Activated T-helper 1 cell treated with anti-CD3 and anti-CD28 coated beads, Interleukin-2, amount 50 U/mL, for 16 hours (primary cell): ENCODE measurements at regions not wholly inside any gene's neighbourhood (a gene's known extent, or its start where the extent isn't known, plus 50 kb on each side); places are given as distances from the start of the nearest gene placed in this dataset.
"Not testable (repeated sequence)": the region's sequence is repeated elsewhere in the genome, so short reads cannot be mapped to it uniquely, and the experiment has no call there.

ENCODE experiments used
- DNase-seq, 2 donors: peaks; one replicate each; pipeline ENCODE4 v3.0.0-alpha.2; 2020; ENCODE audit warnings: low read depth in 1 of 2, low spot score in 1 of 2

- no peak for DNase-seq
Observed at GRCh38 chr3:150133293-150133692, 162.6 kb upstream of the PFN2 start.

- no peak for DNase-seq
Observed at GRCh38 chr3:150132101-150132749, 161.5 kb upstream of the PFN2 start.

DNA sequence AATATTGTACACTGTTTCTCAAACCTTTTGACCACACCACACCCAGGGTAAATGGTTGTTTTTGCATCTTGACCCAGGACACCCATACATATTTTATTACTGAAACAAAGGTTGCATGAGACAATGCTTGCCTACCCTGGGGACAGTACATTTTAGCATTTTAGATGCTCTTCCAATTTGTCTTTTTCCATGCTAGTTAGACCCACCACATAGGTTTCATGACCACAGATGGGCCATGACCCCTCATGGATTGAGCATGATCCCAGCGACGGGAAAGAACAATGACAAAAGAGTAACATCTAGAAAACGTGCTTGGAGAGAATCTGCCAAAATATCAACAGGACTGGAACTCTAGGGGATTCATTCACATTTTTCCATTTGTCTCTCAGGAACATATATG, 161.0 kb upstream of the PFN2 start:
- DNase-seq, result no peak

GRCh38 chr3:150130404-150131100, 159.9 kb upstream of the PFN2 start:
- no peak for DNase-seq

- DNase-seq, result no peak
Observed at GRCh38 chr3:150129166-150129565, 158.5 kb upstream of the PFN2 start.

- no peak for DNase-seq
Observed at GRCh38 chr3:150128126-150128525, 157.4 kb upstream of the PFN2 start.

DNA sequence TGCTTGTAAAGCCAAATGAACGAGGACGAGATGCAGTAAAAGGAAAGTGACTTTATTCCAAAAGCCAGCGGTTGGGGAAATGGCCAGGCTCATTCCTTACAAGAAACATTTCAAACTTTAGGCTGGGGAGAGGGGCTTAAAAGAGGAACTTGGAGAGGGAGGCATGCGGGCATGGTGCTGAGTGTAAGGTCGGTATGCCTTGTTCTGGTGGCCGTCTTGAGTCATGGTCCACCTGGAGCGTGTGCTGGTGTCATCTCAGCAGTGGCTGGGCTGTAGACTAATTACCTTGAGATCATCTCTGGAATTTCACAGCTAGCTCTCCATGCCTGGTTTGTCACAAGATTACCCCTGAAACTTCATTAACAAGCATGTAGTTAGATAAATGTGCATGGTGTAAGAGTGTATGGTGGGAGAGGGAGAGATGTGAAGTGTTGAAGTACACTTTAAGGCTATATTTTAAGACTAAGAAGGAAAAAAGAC, 156.4 kb upstream of the PFN2 start:
- no peak for DNase-seq

- no peak for DNase-seq
Observed at GRCh38 chr3:150124142-150124541, 153.4 kb upstream of the PFN2 start.

DNA sequence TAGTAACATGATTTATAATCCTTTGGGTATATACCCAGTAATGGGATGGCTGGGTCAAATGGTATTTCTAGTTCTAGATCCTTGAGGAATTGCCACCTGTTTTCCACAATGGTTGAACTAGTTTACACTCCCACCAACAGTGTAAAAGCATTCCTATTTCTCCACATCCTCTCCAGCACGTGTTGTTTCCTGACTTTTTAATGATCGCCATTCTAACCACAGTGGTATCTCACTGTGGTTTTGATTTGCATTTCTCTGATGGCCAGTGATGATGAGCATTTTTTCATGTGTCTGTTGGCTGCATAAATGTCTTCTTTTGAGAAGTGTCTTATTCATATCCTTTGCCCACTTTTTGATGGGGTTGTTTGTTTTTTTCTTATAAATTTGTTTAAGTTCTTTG, 152.6 kb upstream of the PFN2 start:
- not testable (repeated sequence) for DNase-seq

DNA sequence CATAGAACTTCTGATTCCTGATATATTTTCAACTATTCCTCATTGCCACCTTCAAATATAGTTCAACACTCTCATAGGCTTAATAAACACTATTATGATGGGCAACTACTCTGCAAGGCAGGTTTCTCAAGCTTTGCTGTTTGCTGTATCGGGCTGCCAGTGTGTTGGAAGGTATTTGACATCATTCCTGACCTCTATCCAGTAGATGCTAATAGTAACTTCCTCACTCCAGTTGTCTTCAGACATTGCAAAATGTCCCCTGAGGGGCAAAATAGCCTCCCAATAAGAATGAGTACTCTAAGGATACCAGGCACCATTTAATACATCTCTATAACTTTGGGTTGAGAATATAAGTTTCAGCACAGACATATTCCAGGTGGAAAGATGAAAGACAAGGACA, 147.5 kb upstream of the PFN2 start:
- DNase-seq, result no peak

DNA sequence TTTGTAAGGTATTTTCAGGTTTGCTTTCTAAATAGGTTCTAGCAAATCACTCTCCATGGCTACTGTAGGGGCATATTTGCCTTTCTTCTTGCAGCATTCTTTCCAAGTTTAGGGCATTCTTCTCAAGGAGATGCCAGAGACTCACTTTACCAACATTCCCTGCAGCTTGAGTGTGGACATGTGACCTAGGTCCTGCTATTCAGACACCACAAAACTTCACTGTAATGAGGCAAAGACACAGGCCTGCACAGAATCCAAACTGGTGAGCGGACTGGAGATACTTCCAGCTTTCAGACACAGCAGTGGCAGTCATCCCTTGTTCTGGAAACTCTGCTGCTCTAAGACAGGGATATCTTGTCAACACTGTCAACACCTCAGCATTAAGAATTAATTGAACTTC, 146.4 kb upstream of the PFN2 start:
- no peak for DNase-seq

GRCh38 chr3:150116196-150116595, 145.5 kb upstream of the PFN2 start:
- DNase-seq, result no peak

- DNase-seq, result no peak
Observed at GRCh38 chr3:150114873-150115540, 144.3 kb upstream of the PFN2 start.

DNA sequence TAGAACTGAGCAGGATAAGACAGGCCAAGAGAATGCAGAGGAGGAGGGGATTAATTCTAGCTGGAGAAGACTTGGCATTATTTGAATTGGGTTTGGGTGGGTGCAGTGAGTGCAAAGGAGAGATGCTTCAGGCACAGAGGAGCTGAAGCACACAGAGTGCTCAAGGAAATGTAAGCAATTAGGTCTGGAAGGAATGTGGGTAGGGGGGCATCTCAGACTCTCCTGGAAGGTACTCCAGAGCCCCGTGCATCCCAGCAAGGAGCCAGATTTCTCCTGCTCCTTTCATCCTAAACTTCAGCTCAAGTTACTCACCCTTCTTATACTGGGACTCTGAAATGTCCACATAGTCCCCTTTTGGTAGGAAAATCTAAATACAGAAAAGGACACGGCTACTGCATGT, 143.6 kb upstream of the PFN2 start:
- no peak for DNase-seq

- DNase-seq, result no peak
Observed at GRCh38 chr3:150110097-150110496, 139.4 kb upstream of the PFN2 start.

GRCh38 chr3:150107429-150108175, 136.9 kb upstream of the PFN2 start:
- no peak for DNase-seq

- no peak for DNase-seq
Observed at GRCh38 chr3:150106740-150107428, 136.2 kb upstream of the PFN2 start.

DNA sequence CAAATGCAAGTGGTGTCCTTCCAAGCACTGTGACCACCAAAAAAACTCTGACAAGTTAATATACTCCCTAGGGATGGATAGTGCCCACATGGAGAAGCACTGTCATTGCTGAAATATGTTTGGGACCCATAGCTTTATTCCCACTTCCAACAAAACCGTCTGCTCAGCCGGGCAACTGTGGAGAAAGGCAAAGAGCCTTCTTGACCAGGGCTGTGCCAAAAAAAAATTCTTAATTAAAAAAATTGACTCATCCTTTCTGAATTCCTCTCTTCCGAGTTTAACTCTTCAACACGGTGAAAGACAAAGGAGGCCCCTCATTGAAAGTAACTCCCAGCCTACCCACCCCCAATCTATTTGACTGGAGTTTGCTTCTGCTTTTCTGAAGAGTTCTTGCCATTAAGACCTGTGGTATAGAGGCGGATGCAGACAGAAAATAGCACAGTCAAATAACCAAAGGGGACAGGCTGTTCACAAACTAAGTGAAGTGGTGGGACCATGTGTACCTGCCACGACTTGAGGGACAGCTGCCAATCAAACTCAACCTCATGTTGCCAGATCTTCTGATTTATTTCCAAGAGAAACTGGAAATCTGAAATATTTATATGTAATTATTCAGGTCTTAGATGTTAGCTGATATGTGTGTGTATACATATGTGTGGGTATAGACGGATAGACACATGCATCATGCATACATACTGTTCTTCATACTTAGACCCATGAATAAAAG, 135.4 kb upstream of the PFN2 start:
- DNase-seq, result no peak

DNA sequence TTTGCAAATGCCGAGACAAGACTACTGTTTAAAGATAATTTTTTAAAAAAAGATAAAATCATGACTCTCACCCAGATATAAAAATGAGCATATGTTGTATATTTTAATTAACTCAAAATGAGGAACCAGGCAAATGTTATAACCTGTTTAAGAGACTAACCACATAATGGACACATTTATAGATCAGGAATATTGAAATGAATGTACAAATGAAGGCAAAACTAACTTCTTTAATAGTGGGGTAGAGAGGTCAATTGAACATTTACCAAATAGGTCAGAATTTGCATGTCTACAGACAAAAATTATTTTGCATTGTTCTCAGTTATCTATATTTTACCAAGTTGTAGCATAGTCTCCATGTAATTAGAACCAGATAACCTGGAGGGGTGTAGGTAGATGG, 134.3 kb upstream of the PFN2 start:
- DNase-seq, result no peak

GRCh38 chr3:150104564-150104963, 133.9 kb upstream of the PFN2 start:
- DNase-seq, result no peak
